Neural cell (in vitro differentiated cells): ENCODE measurements at regions not wholly inside any gene's neighbourhood (a gene's known extent, or its start where the extent isn't known, plus 50 kb on each side); places are given as distances from the start of the nearest gene placed in this dataset.

ENCODE experiments used
- EP300 ChIP-seq: fragments of 450-650 bp; conservative IDR thresholded peaks from 2 replicates; pipeline ENCODE4 v1.6.1; 2014; ENCODE audit warnings: antibody characterized with exemption, mild to moderate bottlenecking, moderate library complexity; ENCODE audit not compliant: poor library complexity, severe bottlenecking
- EZH2 ChIP-seq: fragments of 200-600, 300-800 bp; shearing (Covaris generic), sonication (generic); IDR thresholded peaks from 2 replicates; pipeline ENCODE4 v1.6.1; 2014; ENCODE audit warnings: antibody characterized with exemption, low read length, borderline replicate concordance, mild to moderate bottlenecking; ENCODE audit not compliant: insufficient read depth, poor library complexity, severe bottlenecking
- MXI1 ChIP-seq: fragments of 450-650 bp; conservative IDR thresholded peaks from 2 replicates; pipeline ENCODE4 v1.6.1; 2014; ENCODE audit warnings: antibody characterized with exemption, mild to moderate bottlenecking; ENCODE audit not compliant: poor library complexity, severe bottlenecking
- POLR2AphosphoS5 ChIP-seq: IDR thresholded peaks from 2 replicates; pipeline ENCODE4 v1.6.1; 2012
- RAD21 ChIP-seq: fragments of 450-650 bp; conservative IDR thresholded peaks from 2 replicates; pipeline ENCODE4 v1.6.1; 2014; ENCODE audit warnings: antibody characterized with exemption, mild to moderate bottlenecking, moderate library complexity
- TF ChIP-seq, protein P1 (sequence below): fragments of 450-650 bp; IDR thresholded peaks from 2 replicates; pipeline ENCODE4 v1.5.1; 2014; ENCODE audit warnings: antibody characterized with exemption, mild to moderate bottlenecking, moderate library complexity; ENCODE audit not compliant: poor library complexity, severe bottlenecking
- TF ChIP-seq, protein P2 (sequence below): IDR thresholded peaks from 2 replicates; pipeline ENCODE4 v1.6.1; 2012; ENCODE audit warnings: borderline replicate concordance

DNA sequence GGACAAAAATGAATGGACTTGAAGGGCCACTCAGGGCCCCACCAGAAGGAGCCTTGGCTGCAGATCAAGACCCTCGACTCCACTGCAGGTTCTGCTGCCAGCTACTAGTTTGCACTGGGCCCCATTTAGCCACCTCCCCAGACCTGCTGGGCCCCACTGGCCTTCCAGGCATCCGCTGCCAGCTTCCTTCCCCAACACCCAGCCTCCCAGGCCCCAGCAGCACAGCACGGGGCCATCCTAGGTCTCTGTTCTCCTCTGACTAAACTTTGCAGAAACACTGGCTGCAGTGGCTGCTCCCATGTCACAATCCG, 277.4 kb upstream of the KLF14 start:
- TF ChIP-seq, protein P1, sequence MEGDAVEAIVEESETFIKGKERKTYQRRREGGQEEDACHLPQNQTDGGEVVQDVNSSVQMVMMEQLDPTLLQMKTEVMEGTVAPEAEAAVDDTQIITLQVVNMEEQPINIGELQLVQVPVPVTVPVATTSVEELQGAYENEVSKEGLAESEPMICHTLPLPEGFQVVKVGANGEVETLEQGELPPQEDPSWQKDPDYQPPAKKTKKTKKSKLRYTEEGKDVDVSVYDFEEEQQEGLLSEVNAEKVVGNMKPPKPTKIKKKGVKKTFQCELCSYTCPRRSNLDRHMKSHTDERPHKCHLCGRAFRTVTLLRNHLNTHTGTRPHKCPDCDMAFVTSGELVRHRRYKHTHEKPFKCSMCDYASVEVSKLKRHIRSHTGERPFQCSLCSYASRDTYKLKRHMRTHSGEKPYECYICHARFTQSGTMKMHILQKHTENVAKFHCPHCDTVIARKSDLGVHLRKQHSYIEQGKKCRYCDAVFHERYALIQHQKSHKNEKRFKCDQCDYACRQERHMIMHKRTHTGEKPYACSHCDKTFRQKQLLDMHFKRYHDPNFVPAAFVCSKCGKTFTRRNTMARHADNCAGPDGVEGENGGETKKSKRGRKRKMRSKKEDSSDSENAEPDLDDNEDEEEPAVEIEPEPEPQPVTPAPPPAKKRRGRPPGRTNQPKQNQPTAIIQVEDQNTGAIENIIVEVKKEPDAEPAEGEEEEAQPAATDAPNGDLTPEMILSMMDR, result no peak
- TF ChIP-seq EP300 (no peak), POLR2AphosphoS5 (no peak), MXI1 (no peak), EZH2 (no peak), RAD21 (no peak)
- TF ChIP-seq, protein P2, sequence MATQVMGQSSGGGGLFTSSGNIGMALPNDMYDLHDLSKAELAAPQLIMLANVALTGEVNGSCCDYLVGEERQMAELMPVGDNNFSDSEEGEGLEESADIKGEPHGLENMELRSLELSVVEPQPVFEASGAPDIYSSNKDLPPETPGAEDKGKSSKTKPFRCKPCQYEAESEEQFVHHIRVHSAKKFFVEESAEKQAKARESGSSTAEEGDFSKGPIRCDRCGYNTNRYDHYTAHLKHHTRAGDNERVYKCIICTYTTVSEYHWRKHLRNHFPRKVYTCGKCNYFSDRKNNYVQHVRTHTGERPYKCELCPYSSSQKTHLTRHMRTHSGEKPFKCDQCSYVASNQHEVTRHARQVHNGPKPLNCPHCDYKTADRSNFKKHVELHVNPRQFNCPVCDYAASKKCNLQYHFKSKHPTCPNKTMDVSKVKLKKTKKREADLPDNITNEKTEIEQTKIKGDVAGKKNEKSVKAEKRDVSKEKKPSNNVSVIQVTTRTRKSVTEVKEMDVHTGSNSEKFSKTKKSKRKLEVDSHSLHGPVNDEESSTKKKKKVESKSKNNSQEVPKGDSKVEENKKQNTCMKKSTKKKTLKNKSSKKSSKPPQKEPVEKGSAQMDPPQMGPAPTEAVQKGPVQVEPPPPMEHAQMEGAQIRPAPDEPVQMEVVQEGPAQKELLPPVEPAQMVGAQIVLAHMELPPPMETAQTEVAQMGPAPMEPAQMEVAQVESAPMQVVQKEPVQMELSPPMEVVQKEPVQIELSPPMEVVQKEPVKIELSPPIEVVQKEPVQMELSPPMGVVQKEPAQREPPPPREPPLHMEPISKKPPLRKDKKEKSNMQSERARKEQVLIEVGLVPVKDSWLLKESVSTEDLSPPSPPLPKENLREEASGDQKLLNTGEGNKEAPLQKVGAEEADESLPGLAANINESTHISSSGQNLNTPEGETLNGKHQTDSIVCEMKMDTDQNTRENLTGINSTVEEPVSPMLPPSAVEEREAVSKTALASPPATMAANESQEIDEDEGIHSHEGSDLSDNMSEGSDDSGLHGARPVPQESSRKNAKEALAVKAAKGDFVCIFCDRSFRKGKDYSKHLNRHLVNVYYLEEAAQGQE, result no peak
